Hepatic stellate cell (primary cell): ENCODE measurements at regions not wholly inside any gene's neighbourhood (a gene's known extent, or its start where the extent isn't known, plus 50 kb on each side); places are given as distances from the start of the nearest gene placed in this dataset.
"Not testable (repeated sequence)": the region's sequence is repeated elsewhere in the genome, so short reads cannot be mapped to it uniquely, and the experiment has no call there.

ENCODE experiments used
- DNase-seq: peaks from one replicate; pipeline ENCODE4 v3.0.0; 2011; ENCODE audit warnings: low spot score

- DNase-seq, result not testable (repeated sequence)
Observed at GRCh38 chr7:35853194-35853593, 52.3 kb downstream of the SEPTIN7 start.

GRCh38 chr7:35854311-35854710 lies 53.5 kb downstream of the SEPTIN7 start:
- DNase-seq, result no peak

GRCh38 chr7:35856175-35856574 lies 55.3 kb downstream of the SEPTIN7 start:
- no peak for DNase-seq

GRCh38 chr7:35860664-35861063 lies 59.8 kb downstream of the SEPTIN7 start:
- DNase-seq, result no peak

GRCh38 chr7:35865287-35865686 lies 64.4 kb downstream of the SEPTIN7 start:
- no peak for DNase-seq

GRCh38 chr7:35866186-35866585 lies 65.3 kb downstream of the SEPTIN7 start:
- DNase-seq, result no peak

GRCh38 chr7:35869117-35869516 lies 68.3 kb downstream of the SEPTIN7 start:
- DNase-seq, result not testable (repeated sequence)

GRCh38 chr7:35869810-35870209 lies 69.0 kb downstream of the SEPTIN7 start:
- DNase-seq, result peak; percentile 13

- DNase-seq, result no peak
Observed at GRCh38 chr7:35871856-35872255, 71.0 kb downstream of the SEPTIN7 start.

GRCh38 chr7:35874886-35875285 lies 74.0 kb downstream of the SEPTIN7 start:
- DNase-seq, result no peak

- DNase-seq, result peak; percentile 13
Observed at GRCh38 chr7:35875292-35875691, 74.4 kb downstream of the SEPTIN7 start.

GRCh38 chr7:35878351-35878750 lies 77.5 kb downstream of the SEPTIN7 start:
- peak; percentile 2 for DNase-seq

- DNase-seq, result not testable (repeated sequence)
Observed at GRCh38 chr7:35887430-35887829, 86.6 kb downstream of the SEPTIN7 start.

GRCh38 chr7:35889001-35889400 lies 88.1 kb downstream of the SEPTIN7 start:
- no peak for DNase-seq

GRCh38 chr7:35889870-35890269 lies 89.0 kb downstream of the SEPTIN7 start:
- no peak for DNase-seq

GRCh38 chr7:35891004-35891830 lies 90.4 kb downstream of the SEPTIN7 start:
- no peak for DNase-seq

- DNase-seq, result no peak
Observed at GRCh38 chr7:35893649-35894048, 92.8 kb downstream of the SEPTIN7 start.

- no peak for DNase-seq
Observed at GRCh38 chr7:35894721-35895120, 93.9 kb downstream of the SEPTIN7 start.

- DNase-seq, result no peak
Observed at GRCh38 chr7:35900651-35901050, 99.8 kb downstream of the SEPTIN7 start.

GRCh38 chr7:35905555-35905954 lies 104.7 kb downstream of the SEPTIN7 start:
- DNase-seq, result no peak

GRCh38 chr7:35906191-35906908 lies 105.5 kb downstream of the SEPTIN7 start:
- peak; percentile 12 for DNase-seq

GRCh38 chr7:35908331-35909216 lies 107.7 kb downstream of the SEPTIN7 start:
- DNase-seq, result no peak
